NCI-H748 (cell line): ENCODE measurements at regions not wholly inside any gene's neighbourhood (a gene's known extent, or its start where the extent isn't known, plus 50 kb on each side); places are given as distances from the start of the nearest gene placed in this dataset.

Experiments used
- DNase-seq: peaks from one replicate; lab custom pipeline; 2025; ENCODE audit not compliant: unreplicated experiment; lab: John Stamatoyannopoulos, UW

DNA sequence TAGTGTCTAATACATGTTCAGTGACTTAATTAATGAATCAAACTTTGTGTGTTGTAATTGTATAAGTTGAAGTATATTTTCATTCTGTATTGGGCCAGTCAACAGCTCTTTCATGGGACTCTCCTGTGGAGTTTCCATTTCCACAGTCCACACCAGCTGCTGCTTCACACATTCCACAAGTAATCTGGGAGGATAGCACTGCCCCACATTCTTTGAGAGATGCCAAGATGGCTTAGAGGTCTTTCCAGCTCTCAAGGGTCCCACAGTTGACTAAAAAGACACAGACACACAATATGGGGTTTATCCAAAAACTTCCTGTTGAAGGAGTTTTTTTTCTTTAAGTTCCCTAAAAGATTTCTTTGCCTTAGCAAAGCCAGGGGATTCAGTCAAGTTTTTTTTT is 408.3 kb downstream of the AACS start:
- no peak for DNase-seq

DNA sequence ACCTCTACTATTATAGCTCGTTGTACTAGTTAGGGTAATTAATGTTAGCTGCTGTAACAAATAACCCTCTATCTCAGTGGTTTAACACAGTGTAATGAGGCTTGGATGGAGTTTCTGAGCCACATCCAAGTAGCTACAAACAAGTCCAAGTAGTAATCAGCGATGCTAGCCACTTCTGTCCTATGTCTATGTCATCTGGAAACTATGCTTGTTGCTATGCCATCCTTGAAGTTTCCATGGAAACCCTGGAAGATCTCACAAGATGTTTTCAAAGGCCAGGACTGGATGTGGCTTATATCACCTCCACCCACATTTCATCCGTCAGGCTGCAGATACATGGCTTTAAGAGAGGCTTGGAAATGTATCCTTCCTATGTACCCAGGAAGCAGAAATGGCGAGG is 422.1 kb downstream of the AACS start:
- peak; percentile 8 for DNase-seq

DNA sequence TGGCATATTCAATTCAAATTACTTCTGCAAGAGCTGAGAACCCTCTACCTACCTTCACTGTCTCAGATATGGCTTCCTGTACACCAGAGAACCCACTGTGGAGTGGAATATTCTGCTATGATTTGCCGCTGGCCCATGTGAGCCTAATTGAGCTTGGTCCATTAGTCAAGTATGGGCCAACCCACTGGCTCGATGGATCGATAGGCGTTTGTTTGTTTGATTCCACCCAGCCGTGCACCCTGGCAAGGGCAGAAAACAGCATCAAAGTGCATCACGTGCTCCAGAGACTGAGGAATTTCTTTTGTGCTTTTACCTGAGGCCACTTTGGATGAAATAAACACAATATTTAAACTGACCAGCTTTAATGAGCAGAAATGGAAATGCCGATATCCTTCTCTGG is 426.3 kb downstream of the AACS start:
- DNase-seq, result no peak

DNA sequence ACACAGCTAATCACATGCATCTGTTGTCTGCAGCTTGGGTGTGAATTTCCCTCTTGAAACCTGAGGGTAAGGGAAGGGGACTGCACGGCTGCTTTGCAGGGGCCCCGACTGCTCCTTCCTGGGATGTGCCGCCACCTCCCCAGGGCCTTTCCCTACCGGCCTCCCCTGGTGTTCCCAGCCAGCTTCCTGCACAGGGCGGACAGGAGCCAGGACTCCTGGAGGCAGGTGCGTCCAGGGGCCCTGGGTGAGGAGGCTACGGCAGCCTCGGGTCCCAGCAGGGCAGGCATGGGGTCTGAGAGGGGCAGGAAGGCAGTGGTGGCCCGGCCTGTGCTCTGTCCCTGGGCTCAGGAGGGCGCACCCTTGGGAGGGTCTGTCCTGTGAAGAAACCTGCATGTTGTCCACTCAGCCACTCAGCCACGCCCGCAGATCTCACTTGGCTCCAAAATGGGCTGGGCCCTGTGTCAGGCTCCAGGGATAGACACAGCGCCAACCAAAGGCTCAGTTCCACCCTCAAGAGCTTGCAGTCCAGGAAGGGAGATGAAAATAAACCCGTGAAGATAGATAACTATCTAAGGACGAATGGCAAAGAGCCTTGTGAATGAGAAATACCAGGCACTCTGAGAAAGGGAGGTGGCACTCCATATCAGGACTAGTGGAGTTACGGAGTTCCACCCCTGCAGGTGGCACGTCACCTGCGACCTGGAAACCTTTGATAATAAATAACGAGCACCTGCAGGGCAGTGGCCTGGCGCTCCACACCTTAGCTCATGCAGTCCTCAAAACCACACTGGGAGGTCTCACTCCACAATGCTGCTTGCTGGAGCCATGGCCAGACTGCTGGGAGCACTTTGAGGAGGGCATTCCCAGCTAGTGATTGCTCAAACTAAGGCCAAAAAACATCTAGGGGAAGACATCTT is 427.4 kb downstream of the AACS start:
- peak; percentile 5 for DNase-seq

DNA sequence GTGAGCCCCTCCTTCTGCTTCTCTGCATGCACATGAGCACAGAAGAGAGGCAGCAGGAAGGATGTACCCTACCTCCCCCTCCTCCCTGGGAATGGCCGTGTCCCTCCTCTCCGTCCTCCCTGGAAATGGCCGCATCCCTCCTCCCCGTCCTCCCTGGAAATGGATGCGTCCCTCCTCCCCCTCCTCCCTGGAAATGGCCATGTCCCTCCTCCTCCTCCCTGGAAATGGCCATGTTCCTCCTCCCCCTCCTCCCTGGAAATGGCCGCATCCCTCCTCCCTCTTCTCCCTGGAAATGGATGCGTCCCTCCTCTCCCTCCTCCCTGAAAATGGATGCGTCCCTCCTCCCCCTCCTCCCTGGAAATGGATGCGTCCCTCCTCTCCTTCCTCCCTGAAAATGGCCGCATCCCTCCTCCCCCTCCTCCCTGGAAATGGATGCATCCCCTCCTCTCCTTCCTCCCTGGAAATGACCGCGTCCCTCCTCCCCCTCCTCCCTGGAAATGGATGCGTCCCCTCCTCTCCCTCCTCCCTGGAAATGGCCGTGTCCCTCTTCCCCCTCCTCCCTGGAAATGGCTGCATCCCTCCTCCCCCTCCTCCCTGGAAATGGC is 428.6 kb downstream of the AACS start:
- no peak for DNase-seq

DNA sequence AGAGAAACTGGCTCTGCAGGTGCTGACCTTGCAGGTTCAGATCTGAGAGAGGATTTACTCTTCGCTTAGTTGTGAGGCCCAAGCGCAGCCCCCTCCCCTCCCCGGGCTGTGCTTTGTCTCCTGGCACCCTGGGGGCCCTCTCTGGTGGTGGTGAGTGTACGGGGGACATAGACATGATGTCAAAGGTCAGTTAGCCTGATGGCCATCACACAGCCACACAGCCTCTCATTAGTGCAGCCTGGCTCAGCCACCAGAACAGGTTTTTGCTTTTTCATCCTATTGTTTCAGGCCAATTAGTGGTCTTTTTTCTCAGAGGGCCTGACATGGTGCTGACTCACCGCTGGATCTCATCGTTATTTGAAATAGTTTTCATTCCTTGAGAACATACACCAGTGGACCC is 437.9 kb downstream of the AACS start:
- DNase-seq, result no peak

DNA sequence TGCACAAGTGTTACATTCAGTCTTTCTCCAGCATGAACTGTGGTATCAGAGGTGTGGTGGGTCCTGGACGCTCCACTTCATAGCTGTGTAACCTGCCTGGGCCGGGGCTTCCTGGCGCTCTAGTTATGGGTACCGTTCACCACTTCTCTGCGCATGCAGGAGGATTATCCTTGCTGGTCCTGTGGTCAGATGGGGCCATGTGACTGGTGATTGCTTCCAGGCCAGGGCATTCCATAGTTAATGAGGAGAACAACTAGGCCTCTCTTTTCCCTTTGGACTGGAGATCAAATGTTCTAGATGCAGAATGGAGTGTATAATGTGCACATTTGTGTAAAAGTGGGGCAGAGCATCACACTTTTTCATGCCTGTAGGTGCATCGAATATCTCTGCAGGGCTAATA is 444.0 kb downstream of the AACS start:
- DNase-seq, result no peak

DNA sequence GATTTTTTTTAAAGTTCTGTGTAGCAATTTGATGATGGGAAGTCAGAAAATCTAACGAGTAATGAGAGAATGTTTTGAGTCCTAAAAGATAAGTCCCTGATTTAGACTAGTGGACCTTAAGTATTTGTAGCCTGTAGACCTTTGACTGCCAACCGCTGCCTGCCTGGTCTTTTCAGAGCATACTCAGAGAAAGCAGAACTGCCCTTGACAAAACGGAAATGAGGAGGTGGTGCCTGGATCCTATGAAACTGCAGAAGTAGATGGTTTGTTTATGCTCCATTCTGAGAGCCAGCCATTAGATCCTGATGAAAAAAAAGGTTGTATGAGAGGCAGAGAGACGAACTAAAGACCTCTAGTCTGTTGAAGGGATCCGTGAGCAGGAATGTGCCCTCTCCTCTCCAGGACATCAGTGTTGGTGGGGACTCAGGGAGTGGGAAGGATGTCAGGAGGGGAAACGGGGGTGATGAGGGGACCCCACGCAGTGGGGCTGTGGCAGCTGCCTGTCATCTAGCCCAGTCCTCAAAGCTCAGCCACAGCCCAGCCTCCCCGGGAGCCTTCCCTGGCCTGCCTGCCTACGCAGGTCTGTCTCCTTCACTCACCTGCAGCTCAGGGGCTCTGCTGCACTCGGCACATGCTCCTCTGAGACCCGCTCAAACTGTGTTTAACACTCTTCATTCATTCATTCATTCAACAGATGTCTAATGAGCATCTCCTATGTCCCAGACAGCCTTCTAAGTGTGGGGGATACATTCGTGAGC is 447.5 kb downstream of the AACS start:
- no peak for DNase-seq

DNA sequence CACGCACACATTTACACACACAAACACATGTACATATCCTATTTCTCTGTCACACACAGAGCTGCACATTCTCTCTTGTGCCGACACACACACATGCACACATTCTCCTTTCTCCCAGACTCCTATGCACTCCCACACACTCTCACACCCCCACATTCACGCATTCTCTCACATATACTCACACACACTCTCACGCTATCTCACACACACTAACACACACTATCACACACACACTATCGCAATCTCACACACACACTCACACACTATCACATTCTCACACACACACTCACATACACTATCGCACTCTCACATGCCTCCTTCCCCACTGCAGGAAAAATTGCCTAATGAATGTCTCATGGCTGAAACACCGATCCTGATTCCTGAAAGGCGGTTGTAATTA is 450.7 kb downstream of the AACS start:
- no peak for DNase-seq

DNA sequence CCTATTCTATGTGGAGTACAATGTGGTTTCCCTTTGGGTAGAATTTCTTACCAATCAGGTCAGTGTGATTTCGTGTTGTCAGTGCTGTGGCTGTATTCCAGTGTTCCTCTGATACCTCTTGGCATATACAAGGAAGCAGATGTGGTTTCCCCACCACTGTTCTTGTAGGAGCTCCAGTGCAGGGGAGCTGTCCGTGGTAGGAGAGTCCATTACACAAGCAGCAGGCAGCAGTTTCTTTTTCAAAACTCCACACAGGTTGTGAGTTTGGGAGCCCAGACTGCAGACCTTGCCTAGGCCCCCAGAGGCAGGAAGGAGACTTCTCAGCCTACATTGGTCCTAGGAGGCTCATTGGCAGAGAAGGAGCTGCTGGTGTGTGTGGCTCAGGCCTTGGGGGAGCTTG is 452.8 kb downstream of the AACS start:
- DNase-seq, result no peak

DNA sequence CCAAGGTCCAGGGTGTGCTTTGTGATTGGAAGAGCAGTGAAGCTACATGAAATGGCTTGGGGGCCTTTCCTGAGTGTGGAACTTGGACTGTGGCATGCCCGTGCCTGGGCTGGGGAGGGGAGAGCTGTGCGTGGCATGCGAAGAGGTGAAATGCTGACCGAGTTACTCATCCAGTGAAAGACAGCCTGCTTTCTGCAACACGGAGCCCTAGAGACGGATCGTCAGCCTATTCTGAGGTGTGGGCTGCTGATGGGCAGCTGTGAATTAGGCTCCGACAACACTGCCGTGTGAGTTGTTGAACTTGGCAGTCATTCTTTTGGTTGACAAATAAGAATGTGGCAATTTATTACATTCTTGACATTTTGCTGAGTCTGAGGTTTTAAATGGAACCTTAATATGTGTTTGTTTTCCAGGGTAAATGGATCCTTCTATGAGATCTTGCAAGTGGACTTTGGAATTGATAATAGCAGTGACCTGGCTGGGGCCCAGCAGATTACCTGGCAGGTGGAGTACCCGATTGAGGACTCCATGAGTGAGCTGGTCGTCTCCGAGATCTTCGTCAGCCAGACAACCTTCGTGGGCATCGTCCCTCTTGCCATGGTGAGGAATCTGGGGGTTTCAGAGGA is 453.9 kb downstream of the AACS start:
- peak; percentile 16 for DNase-seq

DNA sequence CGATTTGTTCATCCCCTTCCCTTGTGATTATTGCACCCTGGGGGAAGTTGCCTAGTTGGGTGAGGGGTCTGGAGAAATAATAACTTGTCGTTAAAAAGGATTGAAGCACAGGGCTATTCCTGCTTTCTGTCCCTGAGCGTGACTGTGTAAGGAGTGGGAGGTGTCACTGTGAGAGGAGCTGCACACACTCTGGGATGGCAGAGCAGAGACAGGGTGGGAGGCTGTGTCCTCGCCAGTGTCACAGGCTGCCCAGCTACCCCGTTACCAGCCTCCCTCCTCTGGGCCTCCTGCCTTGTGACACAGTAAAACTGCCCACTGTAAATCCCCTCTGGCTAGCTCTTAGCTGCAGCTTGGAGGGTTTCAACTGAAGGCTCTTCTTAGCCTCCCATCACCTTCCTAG is 460.6 kb downstream of the AACS start:
- DNase-seq, result no peak

DNA sequence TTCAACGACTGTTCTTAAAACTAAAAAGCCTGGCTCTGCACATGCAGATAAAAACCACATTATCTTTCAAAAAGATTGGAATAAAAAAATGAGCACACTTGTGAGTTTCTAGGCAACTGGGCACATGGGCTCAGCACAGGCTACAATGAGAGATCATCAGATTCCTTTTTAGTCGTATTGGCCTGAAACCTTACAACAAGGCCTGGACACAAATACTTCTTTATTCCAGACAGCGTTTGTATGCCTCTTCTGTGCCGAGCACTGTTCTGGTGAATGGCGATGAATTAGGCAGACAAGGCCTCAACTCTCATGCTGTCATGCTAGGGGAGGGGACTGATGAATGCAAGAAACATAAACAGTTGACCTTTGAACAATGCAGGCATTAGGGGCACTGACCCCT is 463.0 kb downstream of the AACS start:
- DNase-seq, result no peak

DNA sequence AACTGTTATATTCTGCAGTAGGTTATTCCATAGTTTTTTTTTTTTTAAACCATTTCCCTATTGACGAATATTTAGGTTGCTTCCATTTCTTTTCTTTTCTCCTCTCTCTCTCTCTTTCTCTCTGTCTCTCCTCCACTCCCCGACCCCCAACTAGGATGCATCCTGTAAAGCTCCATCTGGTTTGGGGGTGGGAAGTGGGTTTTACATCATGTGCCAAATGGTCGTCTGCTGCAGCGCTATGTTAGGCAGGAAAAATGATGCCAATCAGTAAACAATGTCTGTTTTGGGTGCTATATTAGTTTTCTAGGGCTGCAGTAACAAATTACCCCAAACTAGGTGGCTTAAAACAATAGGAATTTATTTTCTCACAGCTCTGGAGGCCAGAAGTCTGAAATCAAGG is 465.0 kb downstream of the AACS start:
- no peak for DNase-seq

DNA sequence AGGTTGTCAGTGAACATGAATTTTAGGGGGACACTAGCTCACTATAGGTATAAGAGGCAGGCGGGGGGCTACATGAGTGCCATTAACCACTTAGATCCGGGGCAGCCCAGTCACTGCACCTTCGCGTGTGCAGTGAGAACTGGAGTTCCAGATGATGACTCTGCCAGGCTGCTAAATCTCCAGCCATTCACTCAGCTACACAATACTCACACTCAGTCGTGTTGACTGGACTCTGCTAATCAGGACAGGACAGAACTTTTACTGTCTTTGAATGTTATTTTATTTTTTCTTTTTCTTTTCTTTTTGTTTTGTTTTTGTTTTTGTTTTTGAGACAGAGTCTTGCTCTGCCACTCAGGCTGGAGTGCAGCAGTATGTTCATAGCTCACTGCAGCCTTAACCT is 465.6 kb downstream of the AACS start:
- no peak for DNase-seq

DNA sequence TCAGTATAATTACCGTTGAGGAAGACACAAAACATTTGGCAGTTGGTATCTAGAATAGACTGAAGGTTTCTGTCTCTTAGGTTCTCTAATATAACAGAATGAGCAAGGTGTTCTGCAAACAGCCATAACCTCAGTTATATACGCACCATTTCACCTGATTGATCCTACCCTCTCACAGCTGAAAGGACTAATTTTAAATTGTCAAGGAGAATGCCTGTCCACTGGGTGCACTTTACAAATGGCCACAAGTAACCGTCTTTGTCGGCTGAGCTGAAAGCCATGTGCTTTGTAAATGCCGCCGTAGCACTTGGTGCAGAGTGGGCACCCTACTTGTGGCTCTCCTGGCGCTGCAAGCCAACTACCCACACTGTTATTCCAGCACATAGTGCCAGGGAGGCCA is 466.3 kb downstream of the AACS start:
- no peak for DNase-seq

DNA sequence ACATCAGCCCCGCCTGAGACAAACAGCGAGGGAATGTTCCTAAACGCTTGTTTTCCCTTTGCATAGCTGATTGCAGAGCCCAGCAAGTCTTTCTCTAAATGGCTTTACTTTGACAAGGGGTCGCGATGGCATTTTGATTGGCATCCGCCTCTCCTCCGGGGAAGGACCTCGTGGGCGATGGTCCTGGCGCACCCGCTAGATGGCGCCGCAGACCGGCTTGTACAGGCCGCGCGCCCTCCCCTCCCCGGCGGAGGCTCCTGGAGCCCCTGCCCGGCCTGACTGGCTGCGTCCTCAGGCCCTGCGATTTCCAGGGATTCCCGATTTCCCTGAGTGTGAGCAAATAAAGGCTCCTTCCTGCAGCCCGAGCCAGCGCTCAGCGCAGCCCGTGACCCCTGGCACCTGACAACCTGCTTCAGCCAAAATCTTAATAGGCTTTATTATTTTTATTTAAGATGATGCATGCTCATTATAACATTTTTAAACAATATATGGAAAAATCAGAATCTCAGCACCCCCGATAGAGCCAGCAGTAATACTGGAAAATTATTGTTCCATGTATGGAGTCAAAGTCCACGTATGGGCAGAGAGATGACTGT is 468.3 kb downstream of the AACS start:
- peak; percentile 84 for DNase-seq

DNA sequence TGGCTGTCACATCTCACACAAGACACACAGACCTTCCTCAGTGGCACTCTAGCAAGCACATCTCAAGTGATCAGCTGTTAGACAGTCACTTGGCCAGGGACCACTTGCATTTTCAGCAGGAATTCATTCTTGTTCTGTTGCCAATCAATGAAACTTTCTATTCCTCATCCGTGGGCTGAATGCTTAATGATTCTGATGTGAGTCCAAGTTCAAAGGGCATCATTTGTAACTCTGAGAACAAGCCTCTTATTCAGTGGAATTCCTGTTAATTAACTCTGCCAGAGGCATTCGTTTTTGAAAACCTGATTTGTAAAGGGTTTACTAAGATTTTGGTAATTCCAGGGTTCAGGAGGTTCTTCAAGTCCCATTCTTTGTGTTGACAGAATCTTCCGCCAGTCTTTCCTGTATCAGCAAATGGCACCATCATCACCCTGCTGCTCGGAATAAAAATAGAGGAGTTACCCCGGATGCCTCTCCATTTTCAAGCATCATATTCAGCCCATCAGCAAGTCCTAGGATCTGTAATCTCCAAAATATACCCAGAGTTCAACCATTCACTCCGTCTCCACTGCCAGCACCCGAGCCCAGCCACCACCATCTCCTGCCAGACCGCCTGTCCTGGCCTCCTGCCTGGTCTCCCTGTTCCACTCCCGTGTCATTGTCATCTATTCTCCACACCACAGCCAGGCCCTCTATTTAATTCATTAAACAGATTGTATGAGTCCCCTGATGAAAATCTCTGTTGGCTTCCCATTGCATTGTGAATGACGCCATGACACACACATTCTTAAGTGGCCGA is 473.4 kb downstream of the AACS start:
- DNase-seq, result no peak

DNA sequence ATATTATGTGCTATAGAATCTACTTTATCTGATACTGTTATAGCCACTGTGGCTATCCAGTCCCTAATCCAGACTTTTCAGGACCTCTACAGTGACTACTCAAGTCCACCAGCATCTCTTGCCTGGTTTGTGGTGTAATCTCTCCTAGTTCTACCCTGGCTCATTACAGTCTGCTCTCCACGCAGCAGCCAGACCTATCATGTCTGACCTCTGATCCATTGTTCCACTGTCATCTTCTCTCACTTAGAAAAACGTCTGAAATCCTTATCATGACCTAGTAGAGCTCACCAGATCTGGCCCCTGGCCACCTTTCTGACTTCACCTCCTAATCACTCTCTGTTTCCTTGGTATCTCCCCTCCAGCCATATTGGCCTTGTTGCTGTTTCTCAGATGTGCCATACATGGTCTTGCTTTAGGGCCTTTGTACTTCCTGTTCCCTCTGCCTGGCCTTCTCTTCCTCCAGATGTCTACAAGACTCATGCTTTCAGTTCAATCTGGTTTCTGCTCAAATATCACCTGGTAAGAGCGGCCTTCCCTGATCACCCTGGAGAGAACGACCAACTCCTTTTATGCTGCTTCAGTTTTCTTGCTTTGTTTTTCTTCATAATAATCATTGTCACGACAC is 475.5 kb downstream of the AACS start:
- DNase-seq, result no peak

DNA sequence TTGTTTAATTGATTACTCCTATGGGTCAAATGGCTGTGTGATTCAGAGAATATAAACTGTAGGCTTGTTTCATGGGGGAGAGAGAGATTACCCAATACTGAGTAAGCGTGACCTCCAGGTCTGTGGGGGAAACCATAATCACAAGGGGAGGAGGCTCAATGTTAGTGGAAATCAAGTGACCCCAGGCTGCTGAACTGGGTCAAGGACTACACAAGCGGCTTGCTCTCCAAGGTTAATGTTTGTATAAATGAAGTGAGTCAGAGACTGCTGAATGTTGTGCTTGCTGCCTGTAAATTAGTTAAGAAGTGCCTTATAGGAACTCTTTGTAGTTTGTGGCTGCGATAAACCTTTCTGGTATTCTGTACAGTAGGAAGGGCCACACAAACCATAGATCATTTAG is 479.7 kb downstream of the AACS start:
- no peak for DNase-seq
